ENCODE measurements at regions not wholly inside any gene's neighbourhood (a gene's known extent, or its start where the extent isn't known, plus 50 kb on each side); places are given as distances from the start of the nearest gene placed in this dataset.

DNA sequence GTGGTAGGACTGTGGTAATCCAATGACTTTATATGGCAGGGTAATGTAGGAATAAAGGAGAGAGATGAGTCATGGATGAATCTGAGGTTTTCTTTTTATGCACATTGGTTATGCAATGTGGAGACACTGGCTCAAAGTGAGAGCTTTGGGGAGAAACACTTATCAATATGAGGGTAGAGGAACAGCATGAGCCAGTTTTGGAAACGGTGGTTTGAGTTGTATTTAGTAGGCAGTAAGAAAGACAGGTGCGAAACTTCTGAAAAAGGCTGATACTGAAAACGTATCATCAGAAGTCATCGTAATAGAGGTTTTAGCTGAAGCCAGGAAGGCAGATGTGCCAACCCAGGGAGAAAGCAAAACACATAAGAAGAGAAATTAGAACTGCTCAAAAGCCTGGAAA lies 854.8 kb upstream of the SEL1L start:
- TF ChIP-seq, protein P1, sequence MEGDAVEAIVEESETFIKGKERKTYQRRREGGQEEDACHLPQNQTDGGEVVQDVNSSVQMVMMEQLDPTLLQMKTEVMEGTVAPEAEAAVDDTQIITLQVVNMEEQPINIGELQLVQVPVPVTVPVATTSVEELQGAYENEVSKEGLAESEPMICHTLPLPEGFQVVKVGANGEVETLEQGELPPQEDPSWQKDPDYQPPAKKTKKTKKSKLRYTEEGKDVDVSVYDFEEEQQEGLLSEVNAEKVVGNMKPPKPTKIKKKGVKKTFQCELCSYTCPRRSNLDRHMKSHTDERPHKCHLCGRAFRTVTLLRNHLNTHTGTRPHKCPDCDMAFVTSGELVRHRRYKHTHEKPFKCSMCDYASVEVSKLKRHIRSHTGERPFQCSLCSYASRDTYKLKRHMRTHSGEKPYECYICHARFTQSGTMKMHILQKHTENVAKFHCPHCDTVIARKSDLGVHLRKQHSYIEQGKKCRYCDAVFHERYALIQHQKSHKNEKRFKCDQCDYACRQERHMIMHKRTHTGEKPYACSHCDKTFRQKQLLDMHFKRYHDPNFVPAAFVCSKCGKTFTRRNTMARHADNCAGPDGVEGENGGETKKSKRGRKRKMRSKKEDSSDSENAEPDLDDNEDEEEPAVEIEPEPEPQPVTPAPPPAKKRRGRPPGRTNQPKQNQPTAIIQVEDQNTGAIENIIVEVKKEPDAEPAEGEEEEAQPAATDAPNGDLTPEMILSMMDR (IDR thresholded peaks at IDR 0.05): no peak
- TF ChIP-seq POLR2A (IDR thresholded peaks at IDR 0.05): no peak
